Mesenchymal stem cell (in vitro differentiated cells and primary cell): ENCODE measurements at regions not wholly inside any gene's neighbourhood (a gene's known extent, or its start where the extent isn't known, plus 50 kb on each side); places are given as distances from the start of the nearest gene placed in this dataset.

Source experiments
- DNase-seq: peaks from one replicate; pipeline ENCODE4 v3.0.0-alpha.2; 2013
- H2AFZ ChIP-seq: one replicate; pipeline ENCODE4 v1.6.1; 2013; ENCODE audit warnings: low read depth, mild to moderate bottlenecking, control low read depth, inconsistent platforms, low read length, moderate library complexity
- H2AK5ac ChIP-seq: 2 replicates; pipeline ENCODE4 v1.6.1; 2013; ENCODE audit warnings: low read length, moderate library complexity, mild to moderate bottlenecking, inconsistent platforms; ENCODE audit not compliant: severe bottlenecking
- H2BK120ac ChIP-seq: one replicate; pipeline ENCODE4 v1.6.1; 2013; ENCODE audit warnings: low read depth, mild to moderate bottlenecking, inconsistent platforms, low read length, moderate library complexity
- H2BK12ac ChIP-seq, 2 experiments: one replicate each; pipeline ENCODE4 v1.6.1; 2013; ENCODE audit warnings: inconsistent platforms in 2 of 2, low read length in 2 of 2, mild to moderate bottlenecking in 2 of 2, moderate library complexity in 2 of 2, control low read depth in 1 of 2
- H2BK15ac ChIP-seq: one replicate; pipeline ENCODE4 v1.6.1; 2013; ENCODE audit warnings: mild to moderate bottlenecking, low read depth, inconsistent platforms; ENCODE audit not compliant: poor library complexity, severe bottlenecking
- H2BK5ac ChIP-seq: 2 replicates; pipeline ENCODE4 v1.6.1; 2013; ENCODE audit warnings: low read depth, mild to moderate bottlenecking, low read length, control low read depth, inconsistent platforms; ENCODE audit not compliant: poor library complexity, severe bottlenecking
- H3K14ac ChIP-seq, 2 experiments: one replicate each; pipeline ENCODE4 v1.6.1; 2013; ENCODE audit warnings: inconsistent platforms in 2 of 2, low read length in 2 of 2, control low read depth in 1 of 2, mild to moderate bottlenecking in 1 of 2, moderate library complexity in 1 of 2
- H3K18ac ChIP-seq, 2 experiments: one replicate each; pipeline ENCODE4 v1.6.1; 2013; ENCODE audit warnings: inconsistent platforms in 2 of 2, low read length in 2 of 2, control low read depth in 1 of 2, low read depth in 1 of 2, mild to moderate bottlenecking in 1 of 2
- H3K23ac ChIP-seq, 2 experiments: one replicate each; pipeline ENCODE4 v1.6.1; 2013; ENCODE audit warnings: inconsistent platforms in 2 of 2, low read length in 2 of 2, mild to moderate bottlenecking in 2 of 2, moderate library complexity in 2 of 2, control low read depth in 1 of 2
- H3K27ac ChIP-seq: 2 replicates; pipeline ENCODE4 v1.5.1; 2013; ENCODE audit warnings: mild to moderate bottlenecking, moderate library complexity, low read length, control low read depth, inconsistent platforms; ENCODE audit not compliant: poor library complexity, severe bottlenecking
- H3K27me3 ChIP-seq, 2 experiments: 2 replicates each; pipeline versions ENCODE4 v1.6.1 to v1.7.0; 2013; ENCODE audit warnings: low read length in 2 of 2, mild to moderate bottlenecking in 2 of 2, moderate library complexity in 2 of 2, control low read depth in 1 of 2, inconsistent platforms in 1 of 2; ENCODE audit not compliant: control insufficient read depth in 1 of 2, insufficient read depth in 1 of 2
- H3K36me3 ChIP-seq, 2 experiments: 2 replicates each; pipeline versions ENCODE4 v1.6.1 to v1.7.0; 2013; ENCODE audit warnings: low read length in 2 of 2, control low read depth in 1 of 2, inconsistent platforms in 1 of 2, low read depth in 1 of 2, mild to moderate bottlenecking in 1 of 2; ENCODE audit not compliant: insufficient read depth in 2 of 2, control insufficient read depth in 1 of 2
- H3K4ac ChIP-seq, 2 experiments: one replicate each; pipeline ENCODE4 v1.6.1; 2013; ENCODE audit warnings: inconsistent platforms in 2 of 2, low read length in 2 of 2, mild to moderate bottlenecking in 2 of 2, moderate library complexity in 2 of 2, control low read depth in 1 of 2, low read depth in 1 of 2
- H3K4me1 ChIP-seq: 2 replicates; pipeline ENCODE4 v1.6.1; 2013; ENCODE audit warnings: low read depth, low read length, control low read depth; ENCODE audit not compliant: control insufficient read depth, insufficient read depth
- H3K4me2 ChIP-seq: 2 replicates; pipeline ENCODE4 v1.6.1; 2013; ENCODE audit warnings: low read length, mild to moderate bottlenecking, inconsistent platforms; ENCODE audit not compliant: poor library complexity, severe bottlenecking
- H3K4me3 ChIP-seq, 2 experiments: 2 replicates each; pipeline versions ENCODE4 v1.5.1 to v1.7.0; 2013; ENCODE audit warnings: low read length in 2 of 2, mild to moderate bottlenecking in 2 of 2, control low read depth in 1 of 2, low read depth in 1 of 2; ENCODE audit not compliant: insufficient read depth in 1 of 2
- H3K79me1 ChIP-seq: replicated peaks from 2 replicates; pipeline ENCODE4 v1.6.1; 2013; ENCODE audit warnings: mild to moderate bottlenecking, control low read depth, low read length, inconsistent platforms; ENCODE audit not compliant: poor library complexity, severe bottlenecking
- H3K9ac ChIP-seq: 2 replicates; pipeline ENCODE4 v1.7.0; 2013; ENCODE audit warnings: mild to moderate bottlenecking, low read length, moderate library complexity
- H3K9me3 ChIP-seq: 2 replicates; pipeline ENCODE4 v1.7.0; 2013; ENCODE audit warnings: mild to moderate bottlenecking, low read length; ENCODE audit not compliant: control insufficient read depth
- H4K8ac ChIP-seq: one replicate; pipeline ENCODE4 v1.6.1; 2013; ENCODE audit warnings: inconsistent platforms, mild to moderate bottlenecking, low read length, moderate library complexity
- H4K91ac ChIP-seq: one replicate; pipeline ENCODE4 v1.6.1; 2013; ENCODE audit warnings: mild to moderate bottlenecking, low read length, inconsistent platforms
- WGBS: methylation state at CpG from one replicate; pipeline ENCODE4 v1.1.7; 2013; ENCODE audit warnings: mixed read lengths; 5-methylcytosine and 5-hydroxymethylcytosine counted together

GRCh38 chr16:6548507-6548906, 784.1 kb upstream of the RBFOX1 start:
- Histone ChIP-seq H2BK120ac (no peak overlapping the region), H3K14ac (no peak overlapping the region), H3K79me1 (no peaks in the 10 kb centered on the region), H3K27me3 (no peaks in the 10 kb centered on the region), H4K8ac (no peak overlapping the region), H2BK12ac (no peak overlapping the region), H3K4me2 (no peak overlapping the region), H3K27ac (no peak overlapping the region), H3K36me3 (no peaks in the 10 kb centered on the region), H3K23ac (no peak overlapping the region), H2AK5ac (no peak overlapping the region), H2BK5ac (no peak overlapping the region), H4K91ac (no peak overlapping the region), H3K4ac (no peak overlapping the region), H2AFZ (no peak overlapping the region), H2BK15ac (no peak overlapping the region), H3K9me3 (no peaks in the 10 kb centered on the region), H3K18ac (no peak overlapping the region), H3K9ac (no peak overlapping the region), H3K4me1 (no peaks in the 10 kb centered on the region), H3K4me3 (no peak overlapping the region)
- 81% methylated on average over 9 of the region's 11 CpGs for WGBS
- DNase-seq, result no peak

- no peak overlapping the region for H2AFZ ChIP-seq
- WGBS, result 71% methylated on average over 1 of the region's 3 CpGs
- no peak overlapping the region for H2BK15ac ChIP-seq
- no peak overlapping the region for H3K4ac ChIP-seq
- no peaks in the 10 kb centered on the region for H3K79me1 ChIP-seq
- no peak overlapping the region for H3K18ac ChIP-seq
- no peak overlapping the region for H2AK5ac ChIP-seq
- H4K91ac ChIP-seq, result no peak overlapping the region
- no peak overlapping the region for H3K9ac ChIP-seq
- H3K9me3 ChIP-seq, result no peaks in the 10 kb centered on the region
- no peaks in the 10 kb centered on the region for H3K27me3 ChIP-seq
- no peak overlapping the region for H3K27ac ChIP-seq
- H2BK120ac ChIP-seq, result no peak overlapping the region
- H3K4me1 ChIP-seq, result no peaks in the 10 kb centered on the region
- no peak overlapping the region for H3K23ac ChIP-seq
- DNase-seq, result no peak
- no peaks in the 10 kb centered on the region for H3K36me3 ChIP-seq
- H2BK12ac ChIP-seq, result no peak overlapping the region
- no peak overlapping the region for H3K14ac ChIP-seq
- H2BK5ac ChIP-seq, result no peak overlapping the region
- H3K4me3 ChIP-seq, result no peak overlapping the region
- H4K8ac ChIP-seq, result no peak overlapping the region
- H3K4me2 ChIP-seq, result no peak overlapping the region
Measured at GRCh38 chr16:6547131-6547530, 785.5 kb upstream of the RBFOX1 start.

- WGBS, result 64% methylated on average over 4 of the region's 7 CpGs
- Histone ChIP-seq H3K27ac (no peak overlapping the region), H2BK5ac (no peak overlapping the region), H3K18ac (no peak overlapping the region), H3K4me2 (no peak overlapping the region), H4K91ac (no peak overlapping the region), H2BK12ac (no peak overlapping the region), H3K14ac (no peak overlapping the region), H3K27me3 (no peaks in the 10 kb centered on the region), H3K23ac (no peak overlapping the region), H3K9me3 (no peaks in the 10 kb centered on the region), H2BK15ac (no peak overlapping the region), H3K9ac (no peak overlapping the region), H3K4ac (no peak overlapping the region), H2BK120ac (no peak overlapping the region), H2AK5ac (no peak overlapping the region), H4K8ac (no peak overlapping the region), H3K36me3 (no peaks in the 10 kb centered on the region), H3K79me1 (no peaks in the 10 kb centered on the region), H3K4me3 (no peak overlapping the region), H3K4me1 (no peaks in the 10 kb centered on the region), H2AFZ (no peak overlapping the region)
- DNase-seq, result no peak
Measured at GRCh38 chr16:6545329-6545728, 787.3 kb upstream of the RBFOX1 start.

- Histone ChIP-seq H3K36me3 (no peaks in the 10 kb centered on the region), H3K27ac (no peak overlapping the region), H3K4me3 (no peak overlapping the region), H3K4me1 (no peaks in the 10 kb centered on the region), H2AFZ (no peak overlapping the region), H3K4ac (no peak overlapping the region), H3K23ac (no peak overlapping the region), H3K79me1 (no peaks in the 10 kb centered on the region), H2BK15ac (no peak overlapping the region), H3K4me2 (no peak overlapping the region), H2BK5ac (no peak overlapping the region), H3K18ac (no peak overlapping the region), H2BK12ac (no peak overlapping the region), H3K27me3 (no peaks in the 10 kb centered on the region), H2AK5ac (no peak overlapping the region), H4K91ac (no peak overlapping the region), H2BK120ac (no peak overlapping the region), H3K9ac (no peak overlapping the region), H4K8ac (no peak overlapping the region), H3K9me3 (no peaks in the 10 kb centered on the region), H3K14ac (no peak overlapping the region)
- 72% methylated on average over 3 of the region's 3 CpGs for WGBS
- DNase-seq, result no peak
Measured at GRCh38 chr16:6541267-6541666, 791.4 kb upstream of the RBFOX1 start.
